Fibroblast of peridontal ligament (primary cell): ENCODE measurements at regions not wholly inside any gene's neighbourhood (a gene's known extent, or its start where the extent isn't known, plus 50 kb on each side); places are given as distances from the start of the nearest gene placed in this dataset.

ENCODE experiments used
- DNase-seq: peaks from one replicate; pipeline ENCODE4 v3.0.0-alpha.2; 2010; ENCODE audit errors: extremely low read depth

- DNase-seq: no peak
Measured at GRCh38 chr12:89185889-89186288, 166.4 kb downstream of the DUSP6 start.

- DNase-seq: no peak
Measured at GRCh38 chr12:89185181-89185580, 167.1 kb downstream of the DUSP6 start.

GRCh38 chr12:89183985-89184435 lies 168.3 kb downstream of the DUSP6 start:
- DNase-seq: peak; percentile 94

GRCh38 chr12:89181271-89181920 lies 170.9 kb downstream of the DUSP6 start:
- DNase-seq: peak; percentile 84

- DNase-seq: no peak
Measured at GRCh38 chr12:89180496-89180895, 171.8 kb downstream of the DUSP6 start.

GRCh38 chr12:89179983-89180382 lies 172.3 kb downstream of the DUSP6 start:
- DNase-seq: peak; percentile 89

- DNase-seq: no peak
Measured at GRCh38 chr12:89179245-89179644, 173.1 kb downstream of the DUSP6 start.

GRCh38 chr12:89177802-89178395 lies 174.4 kb downstream of the DUSP6 start:
- no peak for DNase-seq

- DNase-seq: no peak
Measured at GRCh38 chr12:89176676-89177075, 175.6 kb downstream of the DUSP6 start.

GRCh38 chr12:89173678-89174077 lies 178.6 kb downstream of the DUSP6 start:
- no peak for DNase-seq

GRCh38 chr12:89173096-89173495 lies 179.2 kb downstream of the DUSP6 start:
- DNase-seq: no peak

- no peak for DNase-seq
Measured at GRCh38 chr12:89172224-89172623, 180.1 kb downstream of the DUSP6 start.

GRCh38 chr12:89169321-89169720 lies 183.0 kb downstream of the DUSP6 start:
- no peak for DNase-seq

GRCh38 chr12:89167986-89168385 lies 184.3 kb downstream of the DUSP6 start:
- DNase-seq: no peak

GRCh38 chr12:89166525-89166934 lies 185.8 kb downstream of the DUSP6 start:
- DNase-seq: peak; percentile 87

- no peak for DNase-seq
Measured at GRCh38 chr12:89166121-89166520, 186.2 kb downstream of the DUSP6 start.

GRCh38 chr12:89165703-89166102 lies 186.6 kb downstream of the DUSP6 start:
- DNase-seq: no peak

- DNase-seq: no peak
Measured at GRCh38 chr12:89163918-89164317, 188.4 kb downstream of the DUSP6 start.

- DNase-seq: peak; percentile 99
Measured at GRCh38 chr12:89162589-89163261, 189.6 kb downstream of the DUSP6 start.

- DNase-seq: no peak
Measured at GRCh38 chr12:89161557-89161956, 190.7 kb downstream of the DUSP6 start.

- DNase-seq: peak; percentile 88
Measured at GRCh38 chr12:89160716-89161123, 191.6 kb downstream of the DUSP6 start.

GRCh38 chr12:89157413-89157812 lies 194.9 kb downstream of the DUSP6 start:
- no peak for DNase-seq

GRCh38 chr12:89156862-89157262 lies 195.4 kb downstream of the DUSP6 start:
- DNase-seq: peak; percentile 71
